HG02623 (cell line): ENCODE measurements at regions not wholly inside any gene's neighbourhood (a gene's known extent, or its start where the extent isn't known, plus 50 kb on each side); places are given as distances from the start of the nearest gene placed in this dataset.
A peak's percentile ranks its signal among the peaks of the same experiment; 100 is the strongest.

Experiments
- ATAC-seq: cut with Tn5 transposase; IDR thresholded peaks from one replicate; pipeline ENCODE4 v1.9.1; 2021; ENCODE audit warnings: moderate library complexity; ENCODE audit not compliant: unreplicated experiment

DNA sequence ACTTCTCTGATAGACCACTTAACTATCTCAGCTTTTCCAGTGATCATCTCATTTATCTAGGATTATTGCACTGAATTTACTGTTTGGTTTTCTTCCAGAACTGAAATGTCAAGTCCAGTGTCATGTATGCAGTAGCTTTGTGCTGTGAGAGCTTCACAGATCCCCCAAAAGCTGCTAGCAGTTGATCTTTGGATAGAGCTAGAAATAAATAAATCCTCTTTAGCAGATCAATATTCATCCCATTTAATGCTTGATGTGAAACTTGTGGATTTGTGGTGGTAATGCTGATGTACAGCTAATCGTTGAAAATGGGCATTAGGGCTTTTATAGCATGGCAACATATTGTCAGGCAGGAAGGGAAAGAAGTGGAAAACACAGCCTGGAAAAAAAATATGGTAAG, 509.6 kb upstream of the FAM241A start:
- no peak for ATAC-seq

DNA sequence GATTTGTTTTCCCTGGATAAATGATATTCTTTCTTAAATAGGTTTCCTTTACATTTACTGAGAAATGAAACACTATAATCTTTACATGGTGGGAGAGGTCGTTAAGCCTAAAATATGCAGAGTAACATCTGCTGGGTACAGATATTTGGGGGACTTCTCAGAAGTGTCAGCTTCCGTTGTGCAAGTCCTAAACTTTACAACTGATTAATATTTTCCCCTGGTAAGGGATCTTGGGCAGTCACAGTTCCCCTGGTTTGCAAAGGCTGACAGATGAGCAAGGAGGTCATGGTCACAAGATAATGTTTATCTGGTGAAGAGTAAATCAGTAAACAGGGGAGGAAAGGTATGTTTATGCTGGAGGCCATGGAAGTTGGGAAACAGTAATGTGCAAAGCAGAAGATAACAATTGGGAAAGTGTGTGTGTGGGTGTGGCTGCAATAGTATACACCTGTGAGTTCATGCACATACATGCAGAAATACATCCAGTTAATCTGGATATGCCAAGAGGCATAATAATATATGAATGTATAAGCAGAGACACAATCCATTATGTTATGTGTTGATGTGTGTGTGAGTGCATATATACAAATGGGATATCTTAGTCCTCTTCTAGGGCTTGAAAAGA, 508.2 kb upstream of the FAM241A start:
- no peak for ATAC-seq

DNA sequence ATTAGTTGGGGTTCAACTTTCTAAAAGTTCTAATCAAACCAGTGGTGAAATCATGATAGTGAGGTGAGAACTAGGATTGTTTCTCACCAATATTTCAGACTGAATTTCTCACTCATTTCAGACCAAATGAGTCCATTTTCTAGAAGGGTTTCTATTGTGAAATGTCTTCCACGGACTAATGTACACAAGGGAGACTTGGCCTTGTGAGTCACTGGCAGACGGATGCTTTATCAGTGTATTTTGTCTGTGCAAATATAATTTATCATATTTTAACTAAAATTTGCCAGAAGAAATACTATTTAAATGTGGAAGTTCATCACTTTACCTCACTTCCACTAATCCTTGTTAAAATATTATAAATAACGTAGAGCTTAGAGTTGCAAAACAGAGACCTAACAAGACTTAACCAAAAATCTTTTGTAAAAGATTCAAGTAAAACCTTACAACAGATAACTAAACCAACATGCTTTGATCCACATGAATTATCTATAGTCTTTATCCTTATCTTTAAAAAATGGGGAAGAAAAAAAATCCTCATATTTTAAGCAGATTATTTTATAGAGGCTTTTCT, 506.0 kb upstream of the FAM241A start:
- no peak for ATAC-seq

DNA sequence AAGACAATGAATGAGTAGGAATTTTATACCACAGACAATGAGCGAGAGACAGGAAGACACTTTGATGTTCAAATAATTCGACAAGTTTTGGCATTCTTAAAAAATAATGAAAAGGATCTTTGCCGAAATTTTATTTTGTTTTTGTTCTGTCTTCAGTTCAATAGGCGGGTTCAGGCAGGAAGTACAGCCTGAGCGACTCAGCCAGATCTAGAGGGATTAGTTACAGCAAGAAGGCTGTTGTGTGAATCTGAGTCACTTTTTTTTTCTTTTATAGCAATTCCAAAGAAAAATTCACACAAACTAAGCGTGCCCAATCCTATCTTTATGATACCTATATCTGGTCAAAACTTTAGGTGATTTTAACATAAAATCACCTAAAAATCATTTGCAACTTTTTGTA, 505.4 kb upstream of the FAM241A start:
- no peak for ATAC-seq

DNA sequence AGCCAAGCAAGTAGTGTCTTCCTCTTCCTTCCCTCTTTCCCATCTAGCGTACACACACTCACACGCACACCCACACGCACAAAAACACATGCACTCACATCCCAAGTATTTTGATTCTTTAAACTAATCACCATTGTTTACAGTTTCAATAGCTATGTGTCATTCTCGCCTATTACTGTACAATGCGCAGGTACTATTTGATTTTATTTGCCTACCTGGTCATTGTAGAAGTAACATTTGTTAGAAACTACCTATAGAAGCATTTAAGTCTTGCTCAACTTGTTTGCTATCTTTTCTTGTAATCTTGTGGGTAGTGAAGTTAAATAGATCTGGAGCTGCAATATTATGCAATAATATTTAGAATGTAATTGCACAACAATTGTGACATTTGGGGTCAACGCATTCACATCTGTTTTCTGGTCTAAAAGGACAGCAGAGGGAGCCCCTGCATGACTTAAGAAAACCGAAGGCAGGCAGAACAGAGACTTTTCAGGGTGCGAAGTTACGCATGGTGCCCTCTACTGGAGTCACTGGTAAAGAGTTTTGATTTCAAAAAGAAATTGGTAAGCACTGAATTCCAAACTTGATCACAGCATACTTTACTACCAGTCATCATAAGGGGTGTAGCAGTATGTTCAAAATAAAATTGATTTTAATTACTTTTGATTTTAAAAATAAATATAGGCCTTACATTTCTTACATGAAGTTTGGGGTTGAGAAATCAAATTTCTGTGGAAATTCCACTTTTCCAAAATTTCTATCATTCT, 503.3 kb upstream of the FAM241A start:
- peak; percentile 95 for ATAC-seq

DNA sequence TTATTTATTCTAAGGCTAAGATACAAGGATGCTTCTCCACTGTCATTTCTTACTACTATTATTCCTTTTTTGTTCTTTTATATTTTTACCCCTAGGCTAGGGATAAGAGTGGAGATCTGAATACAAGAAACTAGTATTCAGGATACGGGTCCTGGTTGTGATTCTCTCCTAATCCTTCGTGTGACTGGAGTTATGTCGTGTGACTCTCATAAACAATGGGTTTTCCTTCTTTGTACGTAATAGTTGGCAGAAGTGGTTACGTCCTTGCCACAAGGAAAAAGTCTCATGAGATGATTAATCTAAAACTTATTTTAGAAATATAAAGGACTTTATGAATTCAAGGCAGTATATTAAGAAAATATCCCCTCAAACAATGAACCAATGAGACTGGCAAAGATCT, 497.2 kb upstream of the FAM241A start:
- no peak for ATAC-seq

DNA sequence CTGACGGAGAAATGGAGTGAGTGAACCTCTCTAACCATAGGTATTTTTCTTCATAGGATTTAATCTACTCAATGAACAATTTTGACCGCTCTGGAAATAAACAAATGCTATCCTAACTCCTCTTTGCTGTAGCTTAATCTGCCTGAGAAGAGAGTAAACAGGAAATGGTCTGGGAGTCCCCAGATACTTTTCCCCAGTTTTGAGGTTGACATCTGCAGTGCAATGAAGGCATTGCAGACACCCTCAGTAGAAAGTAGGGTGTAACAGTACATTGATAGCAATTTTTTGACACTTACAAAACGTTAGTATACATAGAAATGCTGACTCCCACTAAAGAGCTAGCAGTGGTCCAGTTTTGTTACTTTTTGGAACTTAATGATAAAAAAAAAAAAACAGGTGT, 495.9 kb upstream of the FAM241A start:
- ATAC-seq: no peak

DNA sequence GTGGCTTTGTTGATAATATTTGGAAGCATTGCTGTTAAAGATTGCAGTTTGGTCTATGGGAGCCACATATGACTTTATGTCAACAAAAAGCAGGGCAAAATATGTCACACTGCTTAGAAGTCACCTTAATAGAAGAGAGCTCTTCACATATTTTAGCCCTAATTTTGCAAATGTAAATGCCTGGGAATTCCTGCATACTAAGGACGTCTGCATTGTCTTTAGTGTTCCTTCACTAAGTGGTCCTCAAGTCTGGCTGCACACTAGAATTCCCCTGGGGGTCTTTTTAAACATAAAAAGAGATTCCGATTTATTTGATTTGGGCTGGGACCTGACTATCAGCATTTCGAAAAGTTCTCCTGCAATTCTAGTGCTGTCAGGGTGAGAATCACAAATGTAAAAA, 495.1 kb upstream of the FAM241A start:
- no peak for ATAC-seq

DNA sequence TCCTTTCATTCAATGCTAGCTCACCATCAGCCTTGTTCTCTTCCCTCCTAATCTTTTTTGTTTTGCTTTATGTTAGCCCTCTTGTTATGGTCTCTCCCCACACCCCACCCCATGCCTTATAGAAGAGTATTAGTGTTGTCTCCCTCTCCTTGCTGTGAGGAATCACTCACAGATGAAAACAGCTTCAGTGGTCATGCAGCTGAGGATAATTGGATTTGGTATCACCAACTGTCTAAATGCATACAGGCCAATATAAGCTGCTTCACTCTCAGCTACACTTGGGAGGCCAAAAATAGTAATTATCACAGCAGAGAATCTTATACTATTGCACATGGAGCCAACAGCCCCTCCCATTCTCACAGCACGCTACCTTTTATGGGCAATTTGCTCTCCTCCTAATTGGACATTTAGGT, 494.6 kb upstream of the FAM241A start:
- ATAC-seq: no peak

DNA sequence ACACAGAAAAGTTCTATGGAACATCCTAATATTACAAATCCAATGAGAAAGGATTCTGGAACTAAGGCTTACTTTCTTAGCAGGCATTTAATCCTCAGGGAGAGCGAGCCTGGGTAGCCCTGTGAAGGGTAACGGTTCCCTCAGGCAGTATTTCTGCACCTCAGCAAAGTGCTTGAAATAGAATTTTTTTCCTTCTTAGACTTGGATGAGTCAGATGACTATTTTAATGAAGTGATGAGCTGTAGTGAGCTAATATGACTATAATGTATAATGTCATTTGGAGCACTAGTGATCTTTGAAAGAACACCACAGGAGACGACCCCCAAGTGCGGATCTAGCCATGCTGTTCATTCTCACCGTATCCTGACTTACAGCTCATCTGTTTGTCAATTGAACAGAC, 493.0 kb upstream of the FAM241A start:
- ATAC-seq: no peak

DNA sequence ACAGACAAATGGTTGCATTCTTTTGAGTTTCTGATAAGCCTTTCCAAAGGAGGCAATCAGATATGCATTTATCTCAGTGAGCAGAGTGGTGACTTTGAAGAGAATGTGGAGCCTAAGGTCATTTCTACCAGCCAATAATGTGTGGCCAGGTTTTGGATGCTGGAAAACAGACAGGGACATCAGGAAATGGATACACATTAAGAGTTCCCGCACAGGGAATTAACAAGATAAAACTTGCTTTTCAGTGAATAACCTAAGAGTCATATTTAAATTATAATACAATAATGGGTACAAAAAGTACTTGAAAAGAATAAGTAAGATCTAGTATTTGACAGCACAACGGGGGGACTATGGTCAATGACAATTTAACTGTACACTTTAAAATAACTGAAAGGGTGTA, 492.3 kb upstream of the FAM241A start:
- ATAC-seq: no peak

DNA sequence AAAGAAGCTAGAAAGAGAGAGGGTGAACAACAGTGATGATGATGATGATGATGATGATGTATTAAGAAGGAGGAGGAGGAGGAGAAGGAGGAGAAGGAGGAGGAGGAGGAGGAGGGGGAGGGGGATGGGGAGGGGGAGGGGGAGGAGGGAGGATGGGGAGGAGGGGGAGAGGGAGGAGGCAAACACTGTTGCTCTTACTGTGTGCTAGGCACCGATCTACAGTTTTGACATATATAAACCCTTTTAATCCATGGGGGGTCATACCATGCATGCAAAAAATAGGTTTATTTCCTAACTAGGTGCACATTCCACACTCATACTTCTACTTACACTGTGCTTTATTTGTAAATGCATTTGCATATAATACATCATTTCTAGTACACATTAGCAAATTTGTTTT, 482.8 kb upstream of the FAM241A start:
- ATAC-seq: no peak

DNA sequence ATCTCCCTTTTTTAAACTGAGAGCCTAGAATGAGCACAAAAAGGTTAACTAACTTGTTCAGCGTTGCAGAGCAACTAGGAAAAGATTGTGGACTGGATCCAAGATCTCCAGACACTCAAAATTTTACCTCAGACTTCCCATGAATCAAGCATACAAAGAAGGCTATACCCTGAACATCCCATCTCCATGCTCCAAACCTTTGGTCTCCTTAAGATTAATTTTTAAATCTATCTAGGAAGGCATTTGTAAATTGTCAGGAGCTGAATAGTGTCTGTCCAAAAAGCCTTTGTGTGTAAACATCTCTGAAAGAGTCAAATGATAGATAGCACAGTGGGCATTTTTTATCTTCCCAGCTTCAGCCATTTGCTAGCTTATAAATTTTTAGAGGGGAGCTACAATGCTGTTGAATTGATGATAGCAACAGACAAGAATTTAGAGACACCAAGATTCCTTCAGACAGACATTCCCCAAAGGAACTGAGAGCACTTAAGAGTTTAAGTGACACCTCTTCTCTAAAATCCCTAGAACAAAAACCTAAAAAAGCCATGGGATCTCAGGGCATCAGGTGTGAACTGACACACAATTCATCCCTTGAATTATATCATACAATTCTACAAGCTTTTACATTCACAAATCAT, 480.8 kb upstream of the FAM241A start:
- ATAC-seq: no peak

DNA sequence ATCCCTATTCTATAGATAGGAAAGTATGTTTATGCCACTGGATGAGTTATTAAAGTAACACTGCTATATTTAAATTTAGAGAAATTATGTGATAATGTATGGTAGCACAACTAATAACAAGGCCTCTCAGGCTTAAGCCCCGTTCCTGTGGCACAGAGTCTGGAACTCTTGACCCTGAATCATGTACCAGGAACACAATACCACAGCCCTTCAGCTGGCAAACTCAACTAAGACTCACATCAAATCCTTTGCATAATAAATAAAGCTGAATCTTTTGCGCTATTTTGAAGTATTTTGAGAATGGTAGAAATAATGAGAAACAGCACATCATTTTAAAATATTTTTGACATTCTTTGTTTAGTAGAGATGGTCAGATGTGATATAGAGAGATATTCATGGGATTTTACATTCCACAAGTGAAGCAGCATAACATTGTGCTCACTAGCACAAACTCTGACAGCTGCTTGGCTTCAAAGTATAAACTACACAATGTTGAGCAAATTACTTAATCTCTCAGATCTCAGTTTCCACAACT, 478.4 kb upstream of the FAM241A start:
- no peak for ATAC-seq

DNA sequence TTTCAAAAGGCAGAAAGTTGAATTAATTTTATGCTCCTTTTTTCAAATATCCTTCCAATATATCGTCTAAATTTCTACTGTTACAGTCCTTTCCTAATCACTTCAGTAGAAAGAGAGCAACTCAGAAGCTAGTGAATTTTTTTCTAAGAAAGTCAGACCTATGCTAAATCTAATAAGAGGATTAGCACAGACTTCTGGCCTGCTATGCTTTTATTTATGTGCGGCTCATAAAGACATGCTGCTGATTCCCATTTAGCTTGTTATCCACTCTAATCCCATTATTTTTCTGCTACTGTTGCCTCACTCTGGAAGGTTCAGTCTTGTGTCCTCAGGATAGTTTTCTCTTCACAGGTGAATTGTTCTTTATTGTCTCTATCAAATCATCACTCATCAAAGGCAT, 473.5 kb upstream of the FAM241A start:
- no peak for ATAC-seq

DNA sequence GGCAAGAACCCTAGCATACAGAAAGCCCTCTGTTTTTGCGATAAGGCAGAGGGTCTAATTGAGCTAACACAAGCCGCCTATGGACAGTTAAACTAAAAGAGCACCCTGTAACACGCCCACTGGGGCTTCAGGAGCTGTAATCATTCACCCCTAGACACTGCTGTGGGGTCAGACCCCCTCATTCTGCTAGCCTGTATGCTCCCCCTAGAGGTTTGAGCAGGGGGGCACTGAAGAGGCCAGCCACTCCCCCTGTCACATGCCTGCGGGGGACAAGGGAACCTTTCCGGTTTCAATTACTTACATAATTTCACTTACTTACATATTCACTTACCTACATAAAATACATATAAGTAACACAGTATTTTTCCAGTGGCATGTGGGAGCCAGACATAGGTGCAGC, 469.5 kb upstream of the FAM241A start:
- no peak for ATAC-seq

DNA sequence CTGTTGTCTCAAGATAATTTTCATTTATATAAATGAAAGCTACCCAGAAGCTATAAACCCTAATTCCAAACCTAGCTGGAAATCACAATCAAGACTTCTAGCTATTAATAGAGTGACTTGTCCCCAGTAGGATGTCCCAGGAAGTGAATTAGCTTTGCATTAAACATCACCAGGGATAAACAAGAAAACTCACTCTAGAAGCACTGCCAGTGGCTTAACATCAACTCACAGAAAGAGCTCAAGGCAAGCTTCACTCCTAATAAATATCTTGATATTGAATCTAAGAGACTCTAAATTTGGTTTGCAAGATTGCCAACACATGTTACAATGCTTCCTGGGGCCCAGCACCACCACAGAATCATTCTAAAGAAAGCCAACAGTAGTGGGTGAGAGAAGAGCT, 468.7 kb upstream of the FAM241A start:
- ATAC-seq: no peak

DNA sequence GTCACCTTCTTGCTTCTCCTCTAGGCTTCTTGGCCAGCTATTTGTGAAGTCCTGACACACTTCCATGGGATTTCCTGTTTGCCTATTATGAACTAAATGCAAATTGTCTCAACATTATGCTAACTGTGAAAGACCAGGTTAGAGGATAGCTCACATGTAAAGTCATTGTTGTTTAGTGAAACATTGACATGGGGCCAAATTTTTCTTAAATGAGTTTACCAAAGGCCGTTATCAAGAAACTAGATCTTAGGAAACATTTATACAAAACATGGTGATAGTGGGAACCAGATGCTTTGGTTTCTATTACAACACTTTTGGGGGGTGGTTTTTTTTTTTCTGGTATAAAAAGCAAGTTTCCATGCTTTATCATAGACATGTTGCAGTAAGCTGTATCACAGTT, 466.8 kb upstream of the FAM241A start:
- no peak for ATAC-seq

DNA sequence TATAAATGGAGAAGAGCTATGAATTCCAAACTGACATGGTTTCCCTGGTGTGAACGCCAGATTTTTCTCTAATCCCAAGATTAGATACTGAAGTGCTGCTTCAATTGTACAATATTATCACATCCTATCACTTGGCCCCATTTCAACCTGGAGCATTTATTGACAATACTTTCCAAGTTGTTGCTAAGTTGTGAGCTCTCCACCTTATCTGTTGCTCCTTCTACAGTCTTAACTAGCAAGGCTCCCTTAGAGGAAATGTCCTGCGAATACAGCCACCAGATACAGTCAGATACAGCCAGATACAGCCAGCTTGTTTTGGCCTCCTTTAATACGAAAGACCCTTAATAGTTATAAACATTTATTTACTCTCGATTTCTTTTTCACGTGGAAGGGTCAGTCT, 466.3 kb upstream of the FAM241A start:
- no peak for ATAC-seq

DNA sequence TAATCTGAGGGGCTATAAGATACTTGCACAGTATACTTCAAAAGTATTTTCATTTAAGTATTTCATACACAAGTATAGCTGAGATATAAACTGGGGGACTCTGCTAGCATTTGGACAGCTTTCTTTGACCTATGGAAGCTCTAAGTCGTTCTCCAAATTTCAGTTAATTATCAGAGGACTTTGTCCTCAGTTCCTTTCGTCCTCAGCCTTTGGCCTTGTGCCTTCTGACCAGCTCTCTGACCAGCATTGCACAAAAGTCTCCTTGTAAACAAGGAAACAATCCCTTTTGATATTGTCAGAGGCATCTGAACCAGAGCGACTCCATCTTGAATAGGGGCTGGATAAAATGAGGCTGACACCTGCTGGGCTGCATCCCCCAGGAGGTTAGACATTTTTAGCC, 464.0 kb upstream of the FAM241A start:
- no peak for ATAC-seq

DNA sequence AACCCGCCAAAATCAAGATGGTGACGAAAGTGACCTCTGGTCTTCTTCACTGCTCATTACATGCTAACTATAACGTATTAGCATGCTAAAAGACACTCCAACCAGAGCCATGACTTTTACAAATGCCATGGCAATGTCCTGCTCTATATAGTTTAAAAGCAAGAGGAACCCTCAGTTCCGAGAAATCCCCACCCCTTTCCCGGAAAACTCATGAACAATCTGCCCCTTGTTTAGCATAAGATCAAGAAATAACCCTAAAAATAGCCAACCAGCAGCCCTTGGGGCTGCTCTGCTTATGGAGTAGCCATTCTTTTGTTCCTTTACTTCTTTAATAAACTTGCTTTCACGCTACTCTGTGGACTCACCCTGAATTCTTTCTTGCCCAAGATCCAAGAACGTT, 463.5 kb upstream of the FAM241A start:
- ATAC-seq: no peak

DNA sequence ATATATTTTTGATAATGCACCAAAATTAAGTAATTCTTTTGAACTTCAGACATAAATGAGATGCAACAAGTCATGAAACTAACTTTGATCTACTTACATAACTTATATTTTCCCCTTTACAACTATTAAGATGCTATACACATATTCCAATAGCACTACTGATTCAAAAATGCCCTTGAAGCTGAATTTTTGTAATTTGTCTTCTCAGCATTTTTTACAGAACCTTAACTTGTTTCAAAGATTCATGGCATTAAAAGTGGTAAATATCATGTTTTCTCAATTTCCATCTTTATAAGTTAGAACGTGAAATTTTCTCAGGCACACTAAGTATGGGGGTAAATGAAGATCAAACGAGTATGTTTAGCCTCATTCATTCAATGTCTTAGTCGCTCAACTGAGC, 460.0 kb upstream of the FAM241A start:
- ATAC-seq: no peak
